GM19023 (cell line): ENCODE measurements at regions not wholly inside any gene's neighbourhood (a gene's known extent, or its start where the extent isn't known, plus 50 kb on each side); places are given as distances from the start of the nearest gene placed in this dataset.

ENCODE experiments used
- ATAC-seq: cut with Tn5 transposase; IDR thresholded peaks from one replicate; pipeline ENCODE4 v1.9.1; 2021; ENCODE audit warnings: mild to moderate bottlenecking, moderate library complexity; ENCODE audit not compliant: unreplicated experiment

- no peak for ATAC-seq
Observed at GRCh38 chr7:46900312-46901263, 681.3 kb downstream of the TNS3 start.

GRCh38 chr7:46897381-46897780 lies 684.5 kb downstream of the TNS3 start:
- no peak for ATAC-seq

GRCh38 chr7:46886669-46887374 lies 695.1 kb downstream of the TNS3 start:
- ATAC-seq: no peak

GRCh38 chr7:46885167-46885566 lies 696.7 kb downstream of the TNS3 start:
- no peak for ATAC-seq

GRCh38 chr7:46881507-46882127 lies 700.3 kb downstream of the TNS3 start:
- no peak for ATAC-seq

GRCh38 chr7:46880508-46881196 lies 701.3 kb downstream of the TNS3 start:
- ATAC-seq: no peak

- no peak for ATAC-seq
Observed at GRCh38 chr7:46879783-46880182, 702.1 kb downstream of the TNS3 start.

GRCh38 chr7:46871516-46871915 lies 710.4 kb downstream of the TNS3 start:
- no peak for ATAC-seq

GRCh38 chr7:46864716-46865115 lies 717.2 kb downstream of the TNS3 start:
- ATAC-seq: no peak

- no peak for ATAC-seq
Observed at GRCh38 chr7:46859963-46860475, 721.9 kb downstream of the TNS3 start.

GRCh38 chr7:46855851-46856250 lies 726.1 kb downstream of the TNS3 start:
- no peak for ATAC-seq

- ATAC-seq: no peak
Observed at GRCh38 chr7:46854958-46855473, 726.9 kb downstream of the TNS3 start.

GRCh38 chr7:46853451-46853850 lies 728.5 kb downstream of the TNS3 start:
- ATAC-seq: no peak

- no peak for ATAC-seq
Observed at GRCh38 chr7:46852795-46853194, 729.1 kb downstream of the TNS3 start.

- no peak for ATAC-seq
Observed at GRCh38 chr7:46850563-46851330, 731.2 kb downstream of the TNS3 start.

- no peak for ATAC-seq
Observed at GRCh38 chr7:46848944-46849343, 733.0 kb downstream of the TNS3 start.

- no peak for ATAC-seq
Observed at GRCh38 chr7:46848311-46848710, 733.6 kb downstream of the TNS3 start.

- no peak for ATAC-seq
Observed at GRCh38 chr7:46847126-46847525, 734.8 kb downstream of the TNS3 start.

GRCh38 chr7:46844486-46844885 lies 737.4 kb downstream of the TNS3 start:
- ATAC-seq: no peak

- no peak for ATAC-seq
Observed at GRCh38 chr7:46841248-46841647, 740.7 kb downstream of the TNS3 start.
